ENCODE measurements at regions not wholly inside any gene's neighbourhood (a gene's known extent, or its start where the extent isn't known, plus 50 kb on each side); places are given as distances from the start of the nearest gene placed in this dataset.

DNA sequence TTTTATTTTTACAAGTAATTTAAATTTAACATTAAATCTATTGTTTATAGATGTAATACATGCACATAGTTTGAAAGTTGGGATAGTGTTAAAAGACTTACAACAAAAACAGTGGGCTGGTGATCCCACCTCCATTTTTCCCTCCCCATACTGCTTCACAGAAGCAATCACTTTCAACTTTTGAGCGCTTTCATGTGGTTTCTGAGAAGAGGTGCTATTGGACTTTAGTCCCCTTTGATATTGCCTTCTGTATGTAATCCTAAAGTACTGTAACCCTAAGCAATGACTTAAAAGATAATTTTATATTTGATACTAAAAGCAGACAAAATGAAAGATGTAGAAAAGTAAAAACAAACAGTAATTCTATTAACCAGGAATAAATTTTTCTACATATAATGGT lies 88.1 kb upstream of the FAM171A1 start:
- Histone ChIP-seq H3K4me2 (ENCODE audit: extremely low read depth, insufficient read depth, low read length) (no peak overlapping the region), H3K36me3 (ENCODE audit: control insufficient read depth, insufficient read depth, low read length) (no peaks in the 10 kb centered on the region), H3K9ac (ENCODE audit: insufficient read depth, low read length) (no peak overlapping the region), H4K20me1 (ENCODE audit: control insufficient read depth, extremely low read depth, insufficient read depth, low read length) (no peaks in the 10 kb centered on the region), H3K79me2 (ENCODE audit: control insufficient read depth, insufficient read depth, low read length) (no peaks in the 10 kb centered on the region), H2AFZ (ENCODE audit: low read length) (no peak overlapping the region), H3K27ac (ENCODE audit: insufficient read depth, low read length) (no peak overlapping the region), H3K9me3 (ENCODE audit: control insufficient read depth, insufficient read depth, low read depth, low read length) (no peaks in the 10 kb centered on the region), H3K4me1 (ENCODE audit: control insufficient read depth, extremely low read depth, insufficient read depth, low read length) (peaks cover 4% of the 10 kb centered on the region), H3K27me3 (ENCODE audit: control insufficient read depth, insufficient read depth, low read length) (no peaks in the 10 kb centered on the region), H3K4me3 (replicated peaks in 1 of 4; ENCODE audit: control extremely low read depth in 1 of 4, insufficient read depth in 1 of 4, low read depth in 3 of 4, low read length in 4 of 4) (no peak overlapping the region)
- no peak for DNase-seq (ENCODE audit: low read depth in 2 of 2)
- TF ChIP-seq EZH2 (IDR thresholded peaks at IDR 0.05; ENCODE audit: low read length, missing control alignments) (no peak), CTCF (conservative IDR thresholded peaks at IDR 0.05 in 1 of 2, IDR thresholded peaks at IDR 0.05 in 1 of 2; ENCODE audit: low read depth in 1 of 2, low read length in 2 of 2) (no peak)

DNA sequence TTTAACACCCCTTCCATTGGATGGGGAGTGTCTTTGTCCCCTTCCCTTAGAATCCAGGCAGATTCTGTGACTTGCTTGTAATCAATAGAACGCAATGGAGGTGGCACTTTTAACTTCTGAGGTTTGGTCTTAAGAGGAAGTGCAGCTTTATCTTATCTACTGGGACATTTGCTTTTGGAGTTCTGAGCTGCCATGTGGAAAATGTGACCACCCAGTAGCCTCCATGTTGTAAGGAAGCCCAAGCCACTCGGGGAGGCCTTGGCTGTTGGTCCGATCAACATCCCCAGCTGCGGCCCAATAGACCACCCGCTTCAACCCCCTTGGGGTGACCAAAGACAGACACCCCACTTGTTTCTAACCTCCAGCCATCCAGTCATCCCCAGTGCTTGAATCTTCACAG lies 86.3 kb upstream of the FAM171A1 start:
- H3K27ac ChIP-seq (ENCODE audit: insufficient read depth, low read length) = no peak overlapping the region
- H3K9ac ChIP-seq (ENCODE audit: insufficient read depth, low read length) = no peak overlapping the region
- H2AFZ ChIP-seq (ENCODE audit: low read length) = no peak overlapping the region
- H3K27me3 ChIP-seq (ENCODE audit: control insufficient read depth, insufficient read depth, low read length) = no peaks in the 10 kb centered on the region
- no peak for TF ChIP-seq EZH2 (IDR thresholded peaks at IDR 0.05; ENCODE audit: low read length, missing control alignments)
- TF ChIP-seq CTCF (conservative IDR thresholded peaks at IDR 0.05 in 1 of 2, IDR thresholded peaks at IDR 0.05 in 1 of 2; ENCODE audit: low read depth in 1 of 2, low read length in 2 of 2) = no peak
- H3K9me3 ChIP-seq (ENCODE audit: control insufficient read depth, insufficient read depth, low read depth, low read length) = no peaks in the 10 kb centered on the region
- no peaks in the 10 kb centered on the region for H3K79me2 ChIP-seq (ENCODE audit: control insufficient read depth, insufficient read depth, low read length)
- H3K4me1 ChIP-seq (ENCODE audit: control insufficient read depth, extremely low read depth, insufficient read depth, low read length) = peaks cover 4% of the 10 kb centered on the region
- no peaks in the 10 kb centered on the region for H4K20me1 ChIP-seq (ENCODE audit: control insufficient read depth, extremely low read depth, insufficient read depth, low read length)
- H3K4me2 ChIP-seq (ENCODE audit: extremely low read depth, insufficient read depth, low read length) = no peak overlapping the region
- DNase-seq (ENCODE audit: low read depth in 2 of 2) = no peak
- H3K36me3 ChIP-seq (ENCODE audit: control insufficient read depth, insufficient read depth, low read length) = no peaks in the 10 kb centered on the region
- H3K4me3 ChIP-seq (replicated peaks in 1 of 4; ENCODE audit: control extremely low read depth in 1 of 4, insufficient read depth in 1 of 4, low read depth in 3 of 4, low read length in 4 of 4) = no peak overlapping the region

GRCh38 chr10:15455456-15455855 lies 84.4 kb upstream of the FAM171A1 start:
- no peaks in the 10 kb centered on the region for H3K9me3 ChIP-seq (ENCODE audit: control insufficient read depth, insufficient read depth, low read depth, low read length)
- DNase-seq (ENCODE audit: low read depth in 2 of 2) = no peak
- no peaks in the 10 kb centered on the region for H3K36me3 ChIP-seq (ENCODE audit: control insufficient read depth, insufficient read depth, low read length)
- H3K4me2 ChIP-seq (ENCODE audit: extremely low read depth, insufficient read depth, low read length) = no peak overlapping the region
- TF ChIP-seq CTCF (conservative IDR thresholded peaks at IDR 0.05 in 1 of 2, IDR thresholded peaks at IDR 0.05 in 1 of 2; ENCODE audit: low read depth in 1 of 2, low read length in 2 of 2) (no peak), EZH2 (IDR thresholded peaks at IDR 0.05; ENCODE audit: low read length, missing control alignments) (no peak)
- no peak overlapping the region for H3K4me3 ChIP-seq (replicated peaks in 1 of 4; ENCODE audit: control extremely low read depth in 1 of 4, insufficient read depth in 1 of 4, low read depth in 3 of 4, low read length in 4 of 4)
- no peaks in the 10 kb centered on the region for H3K4me1 ChIP-seq (ENCODE audit: control insufficient read depth, extremely low read depth, insufficient read depth, low read length)
- no peaks in the 10 kb centered on the region for H4K20me1 ChIP-seq (ENCODE audit: control insufficient read depth, extremely low read depth, insufficient read depth, low read length)
- no peaks in the 10 kb centered on the region for H3K27me3 ChIP-seq (ENCODE audit: control insufficient read depth, insufficient read depth, low read length)
- no peak overlapping the region for H3K9ac ChIP-seq (ENCODE audit: insufficient read depth, low read length)
- no peak overlapping the region for H2AFZ ChIP-seq (ENCODE audit: low read length)
- H3K79me2 ChIP-seq (ENCODE audit: control insufficient read depth, insufficient read depth, low read length) = no peaks in the 10 kb centered on the region
- no peak overlapping the region for H3K27ac ChIP-seq (ENCODE audit: insufficient read depth, low read length)
